ENCODE measurements at regions not wholly inside any gene's neighbourhood (a gene's known extent, or its start where the extent isn't known, plus 50 kb on each side); places are given as distances from the start of the nearest gene placed in this dataset.

DNA sequence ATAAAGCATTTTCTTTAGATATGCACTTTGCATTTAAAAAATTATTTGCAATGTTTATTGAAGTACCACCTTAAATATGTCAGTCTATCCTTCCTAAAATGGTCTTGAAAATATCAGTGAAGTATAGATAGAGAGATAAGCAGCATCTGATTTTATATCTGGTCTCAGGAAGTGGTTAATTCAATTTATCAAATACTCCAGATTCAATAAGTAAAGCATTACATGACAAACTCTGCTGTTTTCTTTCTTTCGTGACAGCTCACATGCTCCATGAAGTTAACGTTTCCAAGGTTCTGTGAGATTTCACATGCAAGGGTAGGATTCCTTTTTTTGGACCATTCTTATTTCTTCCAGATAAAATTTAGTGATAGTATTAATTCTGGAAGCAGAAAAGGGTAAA is 775.4 kb upstream of the ROBO1 start:
- no peak for DNase-seq (ENCODE audit: insufficient read length, low spot score)

DNA sequence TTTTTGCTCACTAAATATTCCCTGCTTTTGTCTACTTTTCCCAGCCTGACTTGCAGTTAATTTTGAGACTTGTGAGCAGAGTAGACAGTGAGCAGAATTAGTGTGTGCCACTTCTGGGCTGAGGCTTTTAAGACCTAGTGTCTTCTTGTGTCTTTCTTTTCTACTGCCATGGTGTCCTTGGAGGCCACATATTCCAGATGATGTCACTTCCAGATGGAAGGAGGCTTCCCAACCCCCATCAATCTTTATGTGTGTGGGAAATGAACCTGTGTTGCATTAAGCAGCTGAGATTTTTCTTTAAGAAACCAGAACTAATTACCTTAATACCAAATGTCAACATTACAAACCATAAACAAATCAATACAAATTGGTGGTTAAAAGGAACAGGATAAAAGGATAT is 774.7 kb upstream of the ROBO1 start:
- DNase-seq (ENCODE audit: insufficient read length, low spot score) (no peak), FAIRE-seq (no peak)

More for the DNA sequence above, 775.4 kb upstream of the ROBO1 start:
- FAIRE-seq = no peak

DNA sequence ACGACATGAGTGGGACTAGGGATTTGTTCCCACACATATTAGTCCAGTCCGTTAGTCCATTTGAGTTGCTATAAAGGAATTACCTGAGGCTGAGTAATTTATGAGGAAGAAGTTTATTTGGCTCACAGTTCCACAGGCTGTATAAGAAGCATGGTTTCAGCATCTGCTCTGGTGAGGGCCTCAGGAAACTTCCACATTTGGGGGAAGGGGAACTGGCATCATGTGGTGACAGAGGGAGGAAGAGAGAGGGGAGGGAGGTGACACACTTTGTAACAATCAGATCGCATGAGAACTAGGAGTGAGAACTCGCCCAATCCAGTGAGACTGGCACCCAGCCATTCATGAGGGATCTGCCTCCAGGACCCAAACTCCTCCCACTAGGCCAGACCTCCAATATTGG is 769.9 kb upstream of the ROBO1 start:
- FAIRE-seq = no peak
- DNase-seq (ENCODE audit: insufficient read length, low spot score) = no peak

DNA sequence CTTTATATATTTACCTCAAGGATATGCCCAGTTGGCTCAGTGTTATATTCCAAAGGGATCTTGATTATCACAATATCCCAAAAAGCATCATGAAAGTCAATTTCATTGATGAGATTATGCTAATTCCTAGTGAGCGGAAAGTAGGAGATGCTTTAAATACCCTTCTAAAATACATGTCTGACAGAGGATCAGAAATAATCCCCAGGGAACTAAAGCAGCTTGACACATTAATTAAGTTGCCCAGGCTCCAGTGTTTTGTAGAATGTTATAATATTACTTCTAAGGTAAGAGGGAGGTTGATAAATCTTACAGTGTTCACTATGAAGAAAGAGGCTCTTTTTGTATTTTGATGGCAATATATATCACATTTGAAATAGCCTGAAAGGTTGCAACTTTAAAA is 767.5 kb upstream of the ROBO1 start:
- DNase-seq (ENCODE audit: insufficient read length, low spot score) (no peak), FAIRE-seq (no peak)

DNA sequence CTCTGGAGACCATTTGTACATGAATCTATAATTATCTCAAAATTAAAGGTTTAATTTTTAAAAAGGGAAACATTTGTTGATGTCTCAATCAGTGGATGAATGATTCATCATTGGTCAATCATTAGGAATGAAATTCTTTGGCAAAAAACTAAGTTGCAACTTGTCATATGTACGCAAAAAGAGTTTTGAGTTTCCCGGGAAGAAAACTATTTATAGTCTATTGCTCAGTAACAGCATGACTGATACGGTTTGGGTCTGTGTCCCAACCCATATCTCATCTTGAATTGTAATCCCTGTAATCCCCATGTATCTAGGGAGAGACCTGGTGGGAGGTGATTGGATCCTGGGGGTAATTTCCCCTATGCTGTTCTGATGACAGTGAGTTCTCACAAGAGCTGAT is 765.8 kb upstream of the ROBO1 start:
- DNase-seq (ENCODE audit: insufficient read length, low spot score) (no peak), FAIRE-seq (no peak)

DNA sequence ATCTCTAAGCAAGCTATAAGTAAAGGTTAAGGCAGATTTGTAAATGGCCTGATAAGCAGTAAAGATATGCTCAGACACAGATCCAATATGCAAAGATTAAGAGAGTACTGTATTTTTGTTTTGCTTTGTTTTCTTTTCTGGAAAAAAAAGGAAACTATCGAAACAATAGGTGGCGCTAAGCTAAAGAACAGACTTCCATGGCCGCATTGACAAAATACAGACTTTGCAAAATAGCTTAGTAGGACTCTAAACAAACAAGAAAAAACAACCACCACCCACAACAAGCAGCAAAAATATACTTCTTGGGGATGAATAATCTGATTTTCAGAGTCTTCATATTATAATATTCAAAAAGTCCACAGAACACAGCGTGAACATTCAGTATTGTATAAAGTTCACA is 758.4 kb upstream of the ROBO1 start:
- no peak for DNase-seq (ENCODE audit: insufficient read length, low spot score)
- FAIRE-seq = no peak

DNA sequence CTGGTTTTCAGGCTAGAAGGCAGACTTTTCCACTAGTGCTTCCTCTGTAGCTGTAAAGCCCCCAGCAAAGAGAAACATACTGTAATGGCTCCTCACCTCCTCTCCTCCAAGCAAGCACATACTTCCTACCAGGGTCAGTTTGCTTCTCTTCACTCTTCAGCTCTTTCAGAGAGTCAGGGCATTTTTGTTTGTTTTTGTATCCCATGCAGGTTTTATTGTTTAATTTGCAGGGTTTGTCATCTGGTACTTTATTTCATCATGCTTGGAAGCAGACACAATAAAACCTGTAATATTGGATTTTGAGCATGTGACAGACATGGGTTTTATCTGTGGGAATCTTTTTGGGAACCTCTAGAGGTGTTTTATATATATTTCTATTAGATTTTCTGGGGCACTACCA is 753.3 kb upstream of the ROBO1 start:
- DNase-seq (ENCODE audit: insufficient read length, low spot score) = no peak
- FAIRE-seq = no peak

DNA sequence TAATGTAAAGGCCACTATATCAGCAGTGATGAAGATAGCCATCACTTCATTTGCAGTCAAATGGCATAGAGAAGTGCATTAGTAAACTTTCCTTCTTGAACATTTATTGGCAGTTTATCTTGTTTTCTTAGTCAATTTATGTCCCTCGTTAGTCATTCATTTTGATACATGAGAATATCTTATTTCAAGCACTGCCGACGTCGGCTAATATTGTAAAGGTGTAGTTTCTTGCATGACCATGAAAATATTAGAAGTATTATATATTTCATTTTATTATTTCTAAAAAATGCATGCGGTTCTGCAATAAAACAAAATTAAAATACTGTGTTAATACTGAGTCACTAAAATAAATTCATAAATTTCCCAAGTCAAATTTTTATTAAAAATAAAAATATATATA is 751.6 kb upstream of the ROBO1 start:
- FAIRE-seq (no peak), DNase-seq (ENCODE audit: insufficient read length, low spot score) (no peak)

DNA sequence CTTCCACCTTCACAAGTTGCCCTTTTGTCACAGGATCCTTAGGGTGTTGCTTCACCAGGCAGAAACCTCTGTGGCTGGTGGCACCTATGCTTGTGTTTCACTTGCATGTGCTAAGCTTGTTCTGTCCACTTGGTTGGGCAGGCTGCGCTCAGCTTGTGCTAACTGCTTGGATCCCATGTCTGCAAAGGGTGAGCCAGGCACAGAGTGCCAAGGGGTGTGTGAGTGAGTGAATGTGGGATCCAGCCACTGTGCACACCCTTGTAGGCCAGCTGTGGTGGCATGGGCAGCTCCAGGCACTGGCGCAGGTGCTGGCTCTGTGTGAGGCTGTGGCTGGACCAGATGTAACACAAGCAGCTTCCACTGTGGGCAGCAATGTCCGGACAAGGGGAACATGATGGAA is 728.7 kb upstream of the ROBO1 start:
- DNase-seq (ENCODE audit: insufficient read length, low spot score) (no peak), FAIRE-seq (no peak)

DNA sequence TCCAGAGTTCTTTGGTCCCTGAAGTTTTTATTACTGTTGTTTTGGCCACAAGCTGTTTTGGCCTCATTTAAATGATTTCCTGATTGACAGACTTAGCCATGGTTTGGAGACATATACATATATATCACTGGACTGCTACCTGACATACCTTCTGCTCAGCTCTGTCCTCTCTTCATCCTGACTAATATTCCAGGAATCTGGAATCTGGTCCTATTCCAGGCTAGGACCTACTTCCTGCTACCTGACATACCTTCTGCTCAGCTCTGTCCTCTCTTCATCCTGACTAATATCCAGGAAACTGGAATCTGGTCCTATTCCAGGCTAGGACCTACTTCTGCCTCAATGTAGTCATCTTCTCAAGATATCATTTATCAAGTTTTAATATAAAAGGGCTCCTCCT is 724.4 kb upstream of the ROBO1 start:
- DNase-seq (ENCODE audit: insufficient read length, low spot score) (no peak), FAIRE-seq (no peak)

DNA sequence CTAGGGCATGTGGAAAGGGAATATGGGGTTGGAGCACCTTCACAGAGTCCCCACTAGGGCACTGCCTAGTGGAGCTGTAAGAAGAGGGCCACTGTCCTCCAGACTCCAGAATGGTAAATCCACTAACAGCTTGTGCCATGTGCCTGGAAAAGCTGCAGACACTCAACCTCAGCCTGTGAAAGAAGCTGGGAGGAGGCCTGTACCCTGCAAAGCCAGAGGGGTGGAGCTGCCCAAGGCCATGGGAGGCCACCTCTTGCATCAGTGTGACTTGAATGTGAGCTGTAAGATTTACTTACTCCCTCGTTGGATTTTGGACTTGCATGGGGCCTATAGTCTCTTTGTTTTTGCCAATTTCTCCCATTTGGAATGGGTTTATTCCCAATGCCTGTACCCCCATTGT is 705.2 kb upstream of the ROBO1 start:
- DNase-seq (ENCODE audit: insufficient read length, low spot score) = no peak
- FAIRE-seq = no peak

DNA sequence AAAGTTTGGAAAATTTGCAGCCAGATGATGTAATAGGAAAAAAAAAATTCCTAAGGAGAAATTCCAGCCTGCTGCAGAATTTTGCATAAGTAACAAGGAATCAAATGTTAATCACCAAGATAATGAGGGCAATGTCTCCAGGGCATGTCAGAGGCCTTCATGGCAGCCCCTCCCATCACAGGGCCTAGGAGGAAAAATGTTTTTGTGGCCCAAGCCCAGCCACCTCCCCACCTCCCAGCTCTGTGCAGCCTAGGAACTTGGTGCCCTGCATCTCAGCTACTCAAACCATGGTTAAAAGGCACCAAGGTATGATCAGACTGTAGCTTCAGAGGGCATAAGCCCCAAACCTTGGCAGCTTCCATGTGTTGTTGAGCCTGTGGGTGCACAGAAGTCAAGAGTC is 704.7 kb upstream of the ROBO1 start:
- DNase-seq (ENCODE audit: insufficient read length, low spot score) (no peak), FAIRE-seq (no peak)

DNA sequence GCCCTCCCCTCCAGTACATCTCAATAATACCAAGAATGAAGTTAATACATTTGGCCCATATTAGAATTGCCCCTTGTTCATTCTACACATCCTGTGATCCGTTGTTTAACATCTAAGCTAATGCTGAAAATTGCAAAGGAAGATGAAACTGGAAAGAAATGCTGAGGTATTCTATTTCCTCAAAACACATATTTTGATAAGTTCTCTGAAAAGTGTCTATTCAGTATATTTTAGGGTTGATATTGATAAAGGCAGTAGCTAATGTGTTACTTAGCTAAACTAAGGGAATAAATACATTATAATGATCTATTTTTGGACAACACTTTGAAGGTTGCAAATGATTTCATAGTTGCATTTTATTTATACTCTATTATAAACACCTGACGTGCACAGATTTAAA is 702.6 kb upstream of the ROBO1 start:
- FAIRE-seq = no peak
- no peak for DNase-seq (ENCODE audit: insufficient read length, low spot score)

DNA sequence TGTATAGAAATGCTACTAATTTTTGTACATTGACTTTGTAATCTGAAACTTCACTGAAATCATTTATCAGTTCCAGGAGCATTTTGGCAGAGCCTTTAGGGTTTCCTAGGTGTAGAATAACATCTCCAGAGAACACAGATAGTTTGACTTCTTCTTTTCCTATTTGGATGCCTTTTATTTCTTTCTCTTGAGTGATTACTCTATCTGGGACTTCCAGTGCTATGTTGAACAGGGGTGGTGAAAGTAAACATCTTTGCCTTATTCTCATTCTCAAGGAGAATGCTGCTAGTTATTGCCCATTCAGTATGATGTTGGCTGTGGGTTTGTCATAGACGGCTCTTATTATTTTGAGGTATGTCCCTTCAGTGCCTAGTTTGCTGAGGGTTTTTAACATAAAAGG is 697.9 kb upstream of the ROBO1 start:
- no peak for DNase-seq (ENCODE audit: insufficient read length, low spot score)
- FAIRE-seq = no peak

DNA sequence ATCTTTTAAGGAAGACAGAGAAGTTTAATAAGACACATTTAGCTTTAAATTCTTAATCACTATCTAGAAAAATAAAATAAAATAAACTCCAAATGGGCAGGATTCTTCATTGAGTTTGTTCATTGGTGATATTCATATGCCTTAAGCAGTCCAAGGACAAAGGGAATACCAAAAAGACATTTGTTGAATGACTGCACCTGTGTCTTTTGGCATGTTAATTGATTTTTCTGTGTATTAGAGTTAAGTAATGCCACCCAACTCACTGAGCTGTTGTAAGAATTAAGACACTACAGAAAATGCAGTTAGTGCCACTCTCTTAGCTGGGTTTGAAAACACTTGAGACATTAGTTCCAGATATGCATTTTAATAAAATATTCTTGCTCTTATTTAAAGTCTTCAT is 683.6 kb upstream of the ROBO1 start:
- DNase-seq (ENCODE audit: insufficient read length, low spot score) (no peak), FAIRE-seq (no peak)

DNA sequence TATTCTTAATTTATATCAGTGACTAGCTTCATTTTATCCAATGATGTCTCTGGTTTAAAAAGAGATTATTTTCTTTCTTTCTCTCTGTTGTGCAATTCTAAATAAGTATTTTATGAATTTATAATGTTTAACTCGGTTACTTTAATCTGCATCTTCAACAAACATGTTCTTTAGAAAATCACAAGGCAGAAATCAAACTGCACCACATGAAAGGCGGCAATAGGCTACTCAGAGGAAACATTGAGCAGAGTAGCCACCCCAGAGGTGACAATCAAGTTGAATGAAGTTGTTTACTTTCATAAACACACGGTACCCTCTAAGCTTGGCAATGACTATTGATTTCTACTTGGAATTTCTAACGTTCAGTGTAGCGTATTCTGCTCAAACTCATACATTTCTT is 677.8 kb upstream of the ROBO1 start:
- FAIRE-seq = no peak

DNA sequence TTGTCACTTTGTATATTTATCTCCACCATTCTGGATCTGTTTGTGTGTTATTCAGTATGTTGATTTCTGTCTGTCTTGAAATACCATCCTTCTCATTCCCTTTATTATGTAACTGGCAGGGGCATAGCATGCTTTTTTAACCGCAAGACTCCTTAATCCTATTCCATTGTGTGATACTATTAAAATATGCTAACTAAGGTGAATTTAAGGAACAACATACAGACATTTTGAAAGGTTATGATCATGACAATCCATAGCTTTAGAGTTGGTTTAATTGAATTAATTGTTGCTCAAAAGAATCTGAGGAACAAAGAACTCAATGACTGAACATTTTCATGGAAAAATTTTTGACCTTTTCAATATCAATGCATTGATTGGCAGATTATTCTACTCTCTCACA is 677.3 kb upstream of the ROBO1 start:
- DNase-seq (ENCODE audit: insufficient read length, low spot score) (no peak), FAIRE-seq (no peak)

More for the DNA sequence above, 677.8 kb upstream of the ROBO1 start:
- no peak for DNase-seq (ENCODE audit: insufficient read length, low spot score)

DNA sequence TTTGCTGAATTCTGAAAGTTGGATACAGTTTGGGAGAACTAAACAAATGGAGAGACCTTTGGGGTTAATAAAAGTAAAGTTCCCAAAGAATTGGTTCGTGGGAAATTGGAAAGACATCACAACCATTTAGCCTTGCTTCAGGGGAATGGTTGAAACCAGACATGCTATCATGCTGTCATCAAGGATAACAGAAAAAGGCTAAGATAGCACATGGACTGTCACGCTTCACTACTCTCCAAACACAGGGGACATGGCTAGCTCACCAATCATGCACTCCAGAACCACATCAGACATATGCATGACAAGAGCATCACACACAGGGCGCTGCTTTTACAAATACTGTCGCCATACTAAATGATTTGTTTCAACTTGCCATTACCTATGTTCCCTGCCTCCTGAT is 671.7 kb upstream of the ROBO1 start:
- DNase-seq (ENCODE audit: insufficient read length, low spot score) = no peak
- FAIRE-seq = peak; percentile 4

DNA sequence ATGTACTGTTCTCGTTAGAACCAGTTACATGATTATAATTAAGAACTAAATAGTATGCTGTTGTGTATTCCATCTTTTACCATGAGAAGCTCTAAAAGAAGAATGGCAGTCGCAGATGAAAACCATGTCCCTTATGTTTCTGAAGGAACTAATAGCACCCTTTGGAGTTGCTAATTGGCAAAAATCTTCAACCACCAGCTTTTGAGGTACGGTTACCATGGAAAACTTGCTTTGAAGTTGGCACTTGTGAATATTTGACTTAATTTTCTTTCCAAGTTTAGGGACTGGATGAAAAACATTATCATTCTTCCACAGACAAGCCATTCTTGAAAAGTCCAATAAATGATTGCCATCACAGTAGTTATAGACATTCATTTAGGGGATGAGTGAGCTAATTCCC is 666.6 kb upstream of the ROBO1 start:
- FAIRE-seq (no peak), DNase-seq (ENCODE audit: insufficient read length, low spot score) (no peak)

DNA sequence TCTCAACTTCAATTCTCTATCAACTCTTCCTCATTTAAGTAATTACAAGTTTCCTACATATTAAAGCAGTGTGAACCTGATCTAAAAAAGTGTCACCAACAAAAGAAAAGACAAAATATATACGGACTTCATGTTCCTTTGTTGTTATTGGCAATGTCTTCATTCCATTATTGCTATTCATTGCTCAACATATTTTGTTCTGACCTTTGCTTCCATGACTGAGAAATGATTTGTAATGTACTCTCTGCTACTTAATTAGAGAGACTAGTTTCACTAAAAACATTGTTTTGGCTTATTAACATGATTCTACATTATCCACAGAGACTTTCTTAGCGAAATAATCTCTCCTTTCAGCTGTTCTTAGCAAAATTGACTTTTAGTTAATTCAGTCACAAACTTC is 657.2 kb upstream of the ROBO1 start:
- DNase-seq (ENCODE audit: insufficient read length, low spot score) (no peak), FAIRE-seq (no peak)

DNA sequence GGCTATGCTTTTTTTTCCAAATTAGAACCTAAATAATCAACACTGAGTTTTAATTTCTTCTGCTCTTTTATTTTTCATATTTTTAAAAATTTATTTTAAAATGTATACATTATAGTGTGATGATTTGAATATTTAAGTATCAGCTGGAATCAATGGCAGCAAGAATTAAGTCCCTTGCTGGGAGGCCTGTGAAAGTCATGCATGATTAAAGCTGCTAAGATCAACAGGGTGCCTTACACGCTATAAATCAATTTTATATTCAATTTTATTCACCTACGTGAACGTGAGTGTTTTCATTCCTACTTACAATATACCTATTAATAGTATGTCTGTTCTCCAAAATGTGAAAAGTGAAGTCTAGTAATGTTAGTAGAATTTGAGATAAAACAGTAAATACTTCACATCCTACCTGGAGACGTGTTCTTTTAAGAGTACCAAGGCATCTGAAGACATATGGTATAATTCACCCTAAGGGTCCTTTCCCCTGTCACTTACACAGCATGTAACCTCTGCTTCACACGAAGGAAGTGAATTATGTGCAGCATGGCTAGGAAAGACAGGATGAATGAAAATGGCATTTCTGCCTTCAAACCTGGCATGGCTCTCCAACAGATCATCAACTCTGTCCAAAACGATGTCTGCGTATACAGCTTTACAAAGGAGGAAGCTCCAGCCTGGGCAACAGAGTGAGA is 640.4 kb upstream of the ROBO1 start:
- DNase-seq (ENCODE audit: insufficient read length, low spot score) = no peak

DNA sequence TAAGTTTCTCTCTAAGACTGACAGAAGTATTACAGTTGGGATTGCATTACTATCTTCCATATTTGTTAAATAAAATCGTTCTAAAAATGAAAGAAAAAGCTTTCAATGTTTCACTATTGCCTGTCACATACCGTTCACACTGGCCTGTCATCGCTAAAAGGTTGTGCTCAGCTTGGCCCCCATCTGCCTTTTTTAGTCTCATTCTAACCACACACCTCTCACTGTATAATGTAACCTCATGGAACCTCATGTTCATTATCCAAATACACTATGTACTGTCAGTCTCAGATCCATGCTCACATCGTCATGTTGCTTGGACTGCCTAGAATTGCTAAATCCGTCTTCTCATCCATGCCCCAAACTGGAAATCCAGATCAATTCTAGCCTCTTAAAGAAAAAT is 637.8 kb upstream of the ROBO1 start:
- no peak for FAIRE-seq
- DNase-seq (ENCODE audit: insufficient read length, low spot score) = no peak

More for the DNA sequence above, 640.4 kb upstream of the ROBO1 start:
- FAIRE-seq = no peak

DNA sequence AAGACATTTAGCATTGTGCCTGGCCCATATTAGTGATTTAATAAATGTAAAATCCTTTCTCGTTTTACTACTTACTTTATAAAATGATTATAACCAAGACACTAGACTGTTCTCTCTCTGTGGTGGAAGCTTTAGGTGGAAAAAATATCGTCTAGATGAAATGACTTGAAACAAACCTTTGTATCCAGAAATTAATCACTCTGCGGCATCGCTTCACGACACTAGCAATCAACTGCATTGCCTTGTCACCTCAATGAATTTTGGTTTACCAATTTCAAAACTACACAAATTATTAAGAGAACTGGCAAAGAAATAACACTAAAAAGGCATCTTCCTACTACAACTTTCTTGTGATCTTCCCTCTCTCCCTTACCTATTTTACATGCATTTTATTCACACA is 627.2 kb upstream of the ROBO1 start:
- FAIRE-seq (no peak), DNase-seq (ENCODE audit: insufficient read length, low spot score) (no peak)

Measured in HTR-8/SVneo (cell line).